Gastroesophageal sphincter (tissue), 4 donors: ENCODE measurements at regions not wholly inside any gene's neighbourhood (a gene's known extent, or its start where the extent isn't known, plus 50 kb on each side); places are given as distances from the start of the nearest gene placed in this dataset.

ENCODE experiments used
- ATAC-seq: fragments of 150-250 bp; one replicate; pipeline ENCODE4 v1.9.1; 2016; ENCODE audit warnings: mild to moderate bottlenecking, moderate library complexity
- H3K27ac ChIP-seq, 4 donors: fragments of 200-600 bp; sonication (generic) in 3 of 4; 1 replicate in 3 of 4; 2 replicates in 1 of 4; pipeline ENCODE4 v1.5.1; 2016 to 2019
- H3K27me3 ChIP-seq: fragments of 200-600 bp; sonication (generic); one replicate; pipeline ENCODE4 v1.5.1; 2019
- H3K36me3 ChIP-seq, 2 donors: fragments of 200-600 bp; sonication (generic); one replicate each; pipeline ENCODE4 v1.5.1; 2019; ENCODE audit warnings: control low read depth in 1 of 2
- H3K4me1 ChIP-seq, 3 donors: fragments of 200-600 bp; sonication (generic); 1 replicate in 2 of 3; 2 replicates in 1 of 3; pipeline ENCODE4 v1.5.1; 2016 to 2019; ENCODE audit warnings: control low read depth in 2 of 3
- H3K4me3 ChIP-seq, 2 donors: fragments of 200-600 bp; sonication (generic); one replicate each; pipeline ENCODE4 v1.5.1; 2019; ENCODE audit warnings: mild to moderate bottlenecking in 1 of 2, moderate library complexity in 1 of 2
- H3K9me3 ChIP-seq, 3 donors: fragments of 200-600 bp; sonication (generic); one replicate each; pipeline ENCODE4 v1.5.1; 2017 to 2019; ENCODE audit warnings: control low read depth in 2 of 3
- CTCF ChIP-seq, 4 experiments: fragments of 200-600 bp in 2 of 4; fragments of 450-650 bp in 2 of 4; sonication (generic) in 1 of 4; IDR thresholded peaks; one replicate each; pipeline ENCODE4 v1.5.1; 2017 to 2019; ENCODE audit warnings: antibody characterized with exemption in 4 of 4, mild to moderate bottlenecking in 2 of 4, moderate library complexity in 2 of 4
- EP300 ChIP-seq: sonication (generic); formaldehyde crosslinking; IDR thresholded peaks from one replicate; pipeline ENCODE4 v1.6.1; 2017; ENCODE audit warnings: antibody characterized with exemption, mild to moderate bottlenecking
- POLR2A ChIP-seq, 2 donors: fragments of 450-650 bp; IDR thresholded peaks; one replicate each; pipeline ENCODE4 v1.6.1; 2017; ENCODE audit warnings: antibody characterized with exemption in 2 of 2, mild to moderate bottlenecking in 2 of 2, moderate library complexity in 1 of 2
- POLR2AphosphoS5 ChIP-seq: sonication (generic); formaldehyde crosslinking; IDR thresholded peaks from one replicate; pipeline ENCODE4 v1.6.1; 2017; ENCODE audit warnings: antibody characterized with exemption
- WGBS, 2 donors: methylation state at CpG; one replicate each; pipeline ENCODE4 v1.1.5; 2018; ENCODE audit warnings: low coverage in 1 of 2; 5-methylcytosine and 5-hydroxymethylcytosine counted together

GRCh38 chr12:113645603-113646002 lies 173.9 kb upstream of the LHX5 start:
- no peaks in the 10 kb centered on the region for H3K4me1 ChIP-seq
- no peaks in the 10 kb centered on the region for H3K9me3 ChIP-seq
- H3K36me3 ChIP-seq = no peaks in the 10 kb centered on the region
- TF ChIP-seq POLR2A (IDR thresholded peaks at IDR 0.05) (no peak), CTCF (IDR thresholded peaks at IDR 0.05) (no peak), POLR2AphosphoS5 (no peak), EP300 (no peak)
- H3K27me3 ChIP-seq = peaks cover 88% of the 10 kb centered on the region
- H3K27ac ChIP-seq = no peak overlapping the region
- 33 to 53% methylated on average over 2 to 4 of the region's 14 CpGs for whole genome bisulfite sequencing, 2 donors
- no peak for ATAC-seq
- H3K4me3 ChIP-seq = no peak overlapping the region

DNA sequence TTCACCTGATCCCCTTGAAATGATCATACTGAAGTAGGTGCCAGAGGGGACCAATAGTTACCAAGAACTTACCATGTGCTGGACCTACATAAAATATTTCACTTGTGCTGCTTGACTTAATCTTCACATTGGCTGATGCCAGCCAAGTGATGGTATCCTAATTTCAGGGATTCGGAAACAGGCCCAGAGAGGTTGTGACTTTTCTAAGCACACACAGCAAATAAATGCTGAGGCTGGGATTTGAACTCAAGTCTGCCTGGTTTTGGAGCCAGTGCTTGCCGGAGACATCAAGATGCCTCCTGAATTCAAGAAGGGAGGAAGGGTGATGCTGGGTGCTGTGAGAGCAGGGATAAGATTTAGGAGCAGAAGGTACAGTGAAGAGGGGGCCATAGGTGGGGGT lies 173.5 kb upstream of the LHX5 start:
- Histone ChIP-seq H3K27me3 (peaks cover 88% of the 10 kb centered on the region), H3K9me3 (no peaks in the 10 kb centered on the region), H3K36me3 (no peaks in the 10 kb centered on the region), H3K27ac (no peak overlapping the region), H3K4me1 (no peaks in the 10 kb centered on the region), H3K4me3 (no peak overlapping the region)
- no peak for ATAC-seq
- TF ChIP-seq POLR2AphosphoS5 = no peak
- no peak for TF ChIP-seq POLR2A (IDR thresholded peaks at IDR 0.05)
- no peak for TF ChIP-seq CTCF (IDR thresholded peaks at IDR 0.05)
- TF ChIP-seq EP300 = no peak
- no CpG with 5 or more reads among the region's 2 CpGs for WGBS, 2 donors

DNA sequence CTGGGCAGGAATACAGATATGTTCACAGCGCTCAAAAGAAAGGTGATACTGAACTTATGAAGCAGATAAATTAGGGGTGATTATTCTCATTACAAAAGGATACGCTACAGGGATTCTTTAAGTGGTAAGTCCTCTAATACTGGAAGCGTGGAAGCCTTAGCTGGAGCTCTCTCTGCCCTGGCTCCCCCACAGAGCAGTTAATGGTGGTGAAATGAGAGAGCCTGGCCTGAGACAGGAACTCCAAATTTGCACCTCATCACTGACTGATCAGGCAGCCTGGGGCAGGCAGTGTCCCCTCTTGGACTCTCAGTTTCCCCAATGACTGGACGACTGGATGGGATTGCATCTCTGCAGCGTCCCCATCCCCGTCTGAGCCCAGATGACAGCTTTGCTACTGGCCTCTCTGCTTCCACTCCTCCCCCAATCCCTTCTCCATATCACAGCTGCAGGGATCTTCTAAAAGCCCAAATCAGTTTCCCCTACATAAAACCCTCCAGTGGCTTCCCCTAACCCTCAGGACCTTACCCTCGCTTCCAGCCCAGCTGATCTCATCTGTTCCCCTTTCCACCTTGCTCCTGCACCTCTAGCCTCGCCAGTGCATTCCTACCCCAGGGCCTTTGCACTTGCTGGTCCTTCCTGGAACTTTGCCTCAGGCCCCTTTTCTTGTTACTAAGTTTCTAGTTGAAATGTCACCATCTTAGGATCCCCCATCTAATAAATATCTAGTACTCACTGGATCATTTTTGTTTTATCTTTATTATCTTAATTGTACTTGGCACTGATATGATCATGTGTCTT lies 171.7 kb upstream of the LHX5 start:
- Histone ChIP-seq H3K27me3 (peaks cover 91% of the 10 kb centered on the region), H3K27ac (no peak overlapping the region), H3K4me1 (no peaks in the 10 kb centered on the region), H3K4me3 (no peak overlapping the region), H3K9me3 (no peaks in the 10 kb centered on the region), H3K36me3 (no peaks in the 10 kb centered on the region)
- TF ChIP-seq CTCF (IDR thresholded peaks at IDR 0.05) (no peak), EP300 (no peak), POLR2AphosphoS5 (no peak), POLR2A (IDR thresholded peaks at IDR 0.05) (no peak)
- 33 to 34% methylated on average over 8 of the region's 8 CpGs for WGBS, 2 donors
- ATAC-seq = no peak

DNA sequence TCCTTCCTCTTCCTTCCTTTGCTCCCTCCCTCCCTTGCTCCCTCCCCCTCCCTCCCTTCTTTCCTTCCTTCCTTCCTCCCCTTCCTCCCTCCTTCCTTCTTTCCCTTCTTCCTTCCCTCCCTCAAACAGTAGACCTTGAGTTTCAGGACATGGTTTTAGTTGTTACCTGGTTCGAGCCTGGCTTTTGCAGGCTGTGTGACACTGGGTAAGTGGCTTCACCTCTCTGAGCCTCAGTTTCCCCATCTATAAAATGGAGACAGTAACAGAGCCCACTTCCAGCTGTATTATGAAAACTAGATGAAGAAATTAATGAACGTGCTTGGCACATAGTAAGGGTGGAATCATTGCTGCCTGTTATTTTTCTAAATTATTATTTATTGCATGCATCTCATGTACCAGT lies 171.0 kb upstream of the LHX5 start:
- WGBS, 2 donors = 49 to 80% methylated on average over 1 to 2 of the region's 2 CpGs
- peaks cover 0 to 5% (median 0%) of the 10 kb centered on the region in 3 donors for H3K4me1 ChIP-seq
- no peak overlapping the region for H3K27ac ChIP-seq
- TF ChIP-seq POLR2A (IDR thresholded peaks at IDR 0.05) = no peak
- TF ChIP-seq EP300 = no peak
- no peak for TF ChIP-seq POLR2AphosphoS5
- TF ChIP-seq CTCF (IDR thresholded peaks at IDR 0.05) = no peak
- no peaks in the 10 kb centered on the region for H3K9me3 ChIP-seq
- ATAC-seq = no peak
- H3K27me3 ChIP-seq = peaks cover 92% of the 10 kb centered on the region
- no peak overlapping the region for H3K4me3 ChIP-seq
- no peaks in the 10 kb centered on the region for H3K36me3 ChIP-seq

GRCh38 chr12:113642216-113642615 lies 170.5 kb upstream of the LHX5 start:
- Histone ChIP-seq H3K9me3 (no peaks in the 10 kb centered on the region), H3K4me3 (no peak overlapping the region), H3K27ac (no peak overlapping the region), H3K27me3 (peaks cover 93% of the 10 kb centered on the region), H3K36me3 (no peaks in the 10 kb centered on the region), H3K4me1 (peaks cover 0 to 5% (median 0%) of the 10 kb centered on the region in 3 donors)
- no peak for TF ChIP-seq POLR2A (IDR thresholded peaks at IDR 0.05)
- TF ChIP-seq EP300 = no peak
- TF ChIP-seq CTCF (IDR thresholded peaks at IDR 0.05) = no peak
- TF ChIP-seq POLR2AphosphoS5 = no peak
- WGBS, 2 donors = 77% methylated on average over 2 of the region's 3 CpGs; no CpG with 5 or more reads in 1 of the 2 donors
- no peak for ATAC-seq
